22Rv1 (cell line): ENCODE measurements at regions not wholly inside any gene's neighbourhood (a gene's known extent, or its start where the extent isn't known, plus 50 kb on each side); places are given as distances from the start of the nearest gene placed in this dataset.
"Not testable (repeated sequence)": the region's sequence is repeated elsewhere in the genome, so short reads cannot be mapped to it uniquely, and the experiment has no call there.

Source experiments
- CTCF ChIP-seq: fragments of 450-650 bp; IDR thresholded peaks from 2 replicates; pipeline ENCODE4 v1.5.1; 2017; ENCODE audit warnings: mild to moderate bottlenecking
- ZFX ChIP-seq: fragments of 450-650 bp; IDR thresholded peaks from 2 replicates; pipeline ENCODE4 v1.6.1; 2017; ENCODE audit warnings: antibody characterized with exemption, borderline replicate concordance

DNA sequence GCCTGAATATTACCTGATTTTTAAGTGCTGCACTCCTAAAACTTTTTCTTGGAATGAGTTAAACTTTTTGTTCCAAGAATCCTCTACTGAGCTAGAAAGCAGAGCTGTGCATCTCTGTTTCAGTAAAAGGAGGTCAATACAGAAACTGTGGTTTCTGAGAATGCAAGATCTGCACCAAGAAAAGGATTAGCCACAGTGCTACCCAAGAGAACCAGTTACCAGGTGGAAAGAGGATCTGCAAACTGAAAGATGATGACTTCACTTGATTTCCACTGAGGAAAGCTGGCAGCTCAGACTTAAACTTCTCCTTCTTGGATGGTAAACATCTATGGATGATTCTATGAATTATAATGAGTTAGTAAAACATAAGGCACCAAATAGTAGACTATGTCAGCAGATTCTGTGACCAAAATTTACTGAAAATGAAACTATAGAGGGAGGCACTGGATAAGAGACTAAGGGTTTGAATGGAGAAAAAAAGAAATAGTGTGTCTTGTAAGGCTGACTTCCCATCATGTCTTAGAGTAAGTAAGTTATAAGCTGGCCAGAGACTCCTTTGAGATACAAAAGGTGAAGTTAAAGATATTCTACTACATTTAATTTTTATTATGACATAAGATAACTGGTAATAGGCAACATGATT lies 127.7 kb upstream of the CTSV start:
- TF ChIP-seq CTCF, ZFX: not testable (repeated sequence)
